ENCODE measurements at regions not wholly inside any gene's neighbourhood (a gene's known extent, or its start where the extent isn't known, plus 50 kb on each side); places are given as distances from the start of the nearest gene placed in this dataset.
"Not testable (repeated sequence)": the region's sequence is repeated elsewhere in the genome, so short reads cannot be mapped to it uniquely, and the experiment has no call there.

GRCh38 chr3:81364411-81364810 lies 397.0 kb downstream of the GBE1 start:
- no peak for DNase-seq (ENCODE audit: low spot score)

GRCh38 chr3:81363816-81364215 lies 397.6 kb downstream of the GBE1 start:
- DNase-seq (ENCODE audit: low spot score) = no peak

GRCh38 chr3:81354119-81354518 lies 407.3 kb downstream of the GBE1 start:
- no peak for DNase-seq (ENCODE audit: low spot score)

GRCh38 chr3:81352867-81353266 lies 408.6 kb downstream of the GBE1 start:
- DNase-seq (ENCODE audit: low spot score) = peak; percentile 3

GRCh38 chr3:81349816-81350340 lies 411.6 kb downstream of the GBE1 start:
- DNase-seq (ENCODE audit: low spot score) = no peak

- DNase-seq (ENCODE audit: low spot score) = no peak
Observed at GRCh38 chr3:81339040-81339845, 422.2 kb downstream of the GBE1 start.

GRCh38 chr3:81336470-81336869 lies 425.0 kb downstream of the GBE1 start:
- no peak for DNase-seq (ENCODE audit: low spot score)

- DNase-seq (ENCODE audit: low spot score) = not testable (repeated sequence)
Observed at GRCh38 chr3:81329835-81330234, 431.6 kb downstream of the GBE1 start.

- DNase-seq (ENCODE audit: low spot score) = no peak
Observed at GRCh38 chr3:81326245-81326644, 435.2 kb downstream of the GBE1 start.

- no peak for DNase-seq (ENCODE audit: low spot score)
Observed at GRCh38 chr3:81320862-81321261, 440.6 kb downstream of the GBE1 start.

GRCh38 chr3:81315030-81315429 lies 446.4 kb downstream of the GBE1 start:
- no peak for DNase-seq (ENCODE audit: low spot score)

- DNase-seq (ENCODE audit: low spot score) = no peak
Observed at GRCh38 chr3:81311321-81311720, 450.1 kb downstream of the GBE1 start.

- DNase-seq (ENCODE audit: low spot score) = peak; percentile 6
Observed at GRCh38 chr3:81308306-81308705, 453.1 kb downstream of the GBE1 start.

GRCh38 chr3:81307221-81307620 lies 454.2 kb downstream of the GBE1 start:
- DNase-seq (ENCODE audit: low spot score) = no peak

- no peak for DNase-seq (ENCODE audit: low spot score)
Observed at GRCh38 chr3:81303321-81303720, 458.1 kb downstream of the GBE1 start.

- DNase-seq (ENCODE audit: low spot score) = peak; percentile 45
Observed at GRCh38 chr3:81302045-81302444, 459.4 kb downstream of the GBE1 start.

- no peak for DNase-seq (ENCODE audit: low spot score)
Observed at GRCh38 chr3:81301230-81301629, 460.2 kb downstream of the GBE1 start.

- DNase-seq (ENCODE audit: low spot score) = no peak
Observed at GRCh38 chr3:81300324-81300927, 461.0 kb downstream of the GBE1 start.

GRCh38 chr3:81299481-81299880 lies 462.0 kb downstream of the GBE1 start:
- no peak for DNase-seq (ENCODE audit: low spot score)

GRCh38 chr3:81295906-81296577 lies 465.4 kb downstream of the GBE1 start:
- no peak for DNase-seq (ENCODE audit: low spot score)

- DNase-seq (ENCODE audit: low spot score) = no peak
Observed at GRCh38 chr3:81293156-81293555, 468.3 kb downstream of the GBE1 start.

GRCh38 chr3:81291586-81291985 lies 469.9 kb downstream of the GBE1 start:
- no peak for DNase-seq (ENCODE audit: low spot score)

- no peak for DNase-seq (ENCODE audit: low spot score)
Observed at GRCh38 chr3:81289676-81290075, 471.8 kb downstream of the GBE1 start.

All from AG08396 (cell line).